WTC11 (cell line): ENCODE measurements at regions not wholly inside any gene's neighbourhood (a gene's known extent, or its start where the extent isn't known, plus 50 kb on each side); places are given as distances from the start of the nearest gene placed in this dataset.

Experiments used
- ATAC-seq: fragments of 200-7000 bp; cut with Tn5 transposase; 2 replicates; pipeline ENCODE4 v1.10.0; 2021; ENCODE audit warnings: mild to moderate bottlenecking, moderate library complexity
- CTCF ChIA-PET: fragments of 300-600 bp; sonication (Branson Sonifier 250); formaldehyde crosslinking; loops from one replicate; lab custom pipeline; 2021; ENCODE audit warnings: antibody characterized with exemption; lab: Charles Lee
- POLR2A ChIA-PET: fragments of 350-600 bp; sonication (Branson Sonifier 250); formaldehyde crosslinking; loops from one replicate; lab custom pipeline; 2021; ENCODE audit warnings: antibody characterized with exemption; lab: Charles Lee
- DNase-seq: peaks from one replicate; pipeline ENCODE4 v3.0.0; 2021; ENCODE audit warnings: low spot score
- H3K27ac Mint-ChIP-seq: 2 replicates; pipeline ENCODE4 v1.8.0; 2021; ENCODE audit warnings: mixed read lengths
- H3K27me3 Mint-ChIP-seq: 2 replicates; pipeline ENCODE4 v1.8.0; 2021; ENCODE audit warnings: low read depth, mild to moderate bottlenecking, moderate library complexity, mixed read lengths
- H3K36me3 Mint-ChIP-seq: 2 replicates; pipeline ENCODE4 v1.8.0; 2021; ENCODE audit warnings: mixed read lengths
- H3K4me1 Mint-ChIP-seq: 2 replicates; pipeline ENCODE4 v1.8.0; 2022; ENCODE audit warnings: mixed read lengths
- H3K4me3 Mint-ChIP-seq: 2 replicates; pipeline ENCODE4 v1.8.0; 2021; ENCODE audit warnings: mild to moderate bottlenecking, moderate library complexity, mixed read lengths
- H3K9me3 Mint-ChIP-seq: 2 replicates; pipeline ENCODE4 v1.8.0; 2021; ENCODE audit warnings: mixed read lengths
- ATF3 ChIP-seq: sonication (generic); formaldehyde crosslinking; conservative IDR thresholded peaks from 2 replicates; pipeline ENCODE4 v1.8.1; 2022; ENCODE audit warnings: mild to moderate bottlenecking, missing genetic modification reagents
- CDX4 ChIP-seq: fragments of 250-450 bp; sonication (Bioruptor Pico); IDR thresholded peaks from 2 replicates; pipeline ENCODE4 v1.9.0; 2021; ENCODE audit warnings: moderate library complexity, mild to moderate bottlenecking, inconsistent platforms, borderline replicate concordance
- E2F5 ChIP-seq: sonication (generic); formaldehyde crosslinking; IDR thresholded peaks from 2 replicates; pipeline ENCODE4 v1.8.1; 2022; ENCODE audit warnings: mild to moderate bottlenecking, moderate library complexity, missing genetic modification reagents
- ESRRA ChIP-seq: sonication (generic); formaldehyde crosslinking; IDR thresholded peaks from 2 replicates; pipeline ENCODE4 v1.8.1; 2022; ENCODE audit warnings: mild to moderate bottlenecking, missing genetic modification reagents, borderline replicate concordance
- ETV6 ChIP-seq: sonication (generic); formaldehyde crosslinking; IDR thresholded peaks from 2 replicates; pipeline ENCODE4 v1.8.1; 2022; ENCODE audit warnings: mild to moderate bottlenecking, missing genetic modification reagents
- FOXJ3 ChIP-seq: sonication (generic); formaldehyde crosslinking; IDR thresholded peaks from 2 replicates; pipeline ENCODE4 v1.9.0; 2021; ENCODE audit warnings: missing genetic modification reagents, mild to moderate bottlenecking, borderline replicate concordance
- FOXK1 ChIP-seq: sonication (generic); formaldehyde crosslinking; IDR thresholded peaks from 2 replicates; pipeline ENCODE4 v1.8.0; 2022; ENCODE audit warnings: mild to moderate bottlenecking, moderate library complexity, missing genetic modification reagents
- GRHL2 ChIP-seq: fragments of 250-450 bp; sonication (Bioruptor Pico); IDR thresholded peaks from 2 replicates; pipeline ENCODE4 v1.8.0; 2022; ENCODE audit warnings: mild to moderate bottlenecking, moderate library complexity; ENCODE audit not compliant: insufficient replicate concordance, severe bottlenecking
- IRF2 ChIP-seq: sonication (generic); formaldehyde crosslinking; IDR thresholded peaks from 2 replicates; pipeline ENCODE4 v1.8.0; 2022; ENCODE audit warnings: low read depth, missing genetic modification reagents, borderline replicate concordance
- JUN ChIP-seq: sonication (generic); formaldehyde crosslinking; IDR thresholded peaks from 2 replicates; pipeline ENCODE4 v1.8.0; 2023; ENCODE audit warnings: mild to moderate bottlenecking, missing genetic modification reagents
- NFATC4 ChIP-seq: fragments of 250-450 bp; sonication (Bioruptor Pico); IDR thresholded peaks from 2 replicates; pipeline ENCODE4 v1.9.0; 2021; ENCODE audit warnings: mild to moderate bottlenecking
- NR1H2 ChIP-seq: sonication (generic); formaldehyde crosslinking; IDR thresholded peaks from 2 replicates; pipeline ENCODE4 v1.9.0; 2021; ENCODE audit warnings: mild to moderate bottlenecking, moderate library complexity, missing genetic modification reagents
- PREB ChIP-seq: sonication (generic); formaldehyde crosslinking; IDR thresholded peaks from 2 replicates; pipeline ENCODE4 v1.8.1; 2022; ENCODE audit warnings: mild to moderate bottlenecking, missing genetic modification reagents, moderate library complexity, borderline replicate concordance
- SMAD4 ChIP-seq: sonication (generic); formaldehyde crosslinking; IDR thresholded peaks from 2 replicates; pipeline ENCODE4 v1.8.0; 2022; ENCODE audit warnings: mild to moderate bottlenecking, missing genetic modification reagents
- SOX15 ChIP-seq: fragments of 250-450 bp; sonication (Bioruptor Pico); IDR thresholded peaks from 2 replicates; pipeline ENCODE4 v1.9.0; 2021; ENCODE audit warnings: mild to moderate bottlenecking
- TCF7 ChIP-seq: sonication (generic); formaldehyde crosslinking; IDR thresholded peaks from 2 replicates; pipeline ENCODE4 v1.8.0; 2022; ENCODE audit warnings: mild to moderate bottlenecking, low read depth, missing genetic modification reagents, moderate library complexity
- TEAD1 ChIP-seq: sonication (generic); formaldehyde crosslinking; IDR thresholded peaks from 2 replicates; pipeline ENCODE4 v1.8.0; 2022; ENCODE audit warnings: mild to moderate bottlenecking, missing genetic modification reagents
- TEAD4 ChIP-seq: sonication (generic); formaldehyde crosslinking; IDR thresholded peaks from 2 replicates; pipeline ENCODE4 v1.8.0; 2022; ENCODE audit warnings: mild to moderate bottlenecking, missing genetic modification reagents
- TP53 ChIP-seq: sonication (generic); formaldehyde crosslinking; IDR thresholded peaks from 2 replicates; pipeline ENCODE4 v1.8.1; 2023; ENCODE audit warnings: mild to moderate bottlenecking, missing genetic modification reagents
- USF1 ChIP-seq: sonication (generic); formaldehyde crosslinking; IDR thresholded peaks from 2 replicates; pipeline ENCODE4 v1.8.0; 2022; ENCODE audit warnings: mild to moderate bottlenecking, missing genetic modification reagents
- USF2 ChIP-seq: sonication (generic); formaldehyde crosslinking; IDR thresholded peaks from 2 replicates; pipeline ENCODE4 v1.8.1; 2023; ENCODE audit warnings: mild to moderate bottlenecking, missing genetic modification reagents, moderate library complexity
- ZNF121 ChIP-seq: sonication (generic); formaldehyde crosslinking; IDR thresholded peaks from 2 replicates; pipeline ENCODE4 v1.8.0; 2023; ENCODE audit warnings: missing genetic modification reagents
- ZNF138 ChIP-seq: sonication (generic); formaldehyde crosslinking; conservative IDR thresholded peaks from 2 replicates; pipeline ENCODE4 v1.8.1; 2022; ENCODE audit warnings: mild to moderate bottlenecking, moderate library complexity, missing genetic modification reagents
- ZNF232 ChIP-seq: sonication (generic); formaldehyde crosslinking; IDR thresholded peaks from 2 replicates; pipeline ENCODE4 v1.8.0; 2022; ENCODE audit warnings: mild to moderate bottlenecking, missing genetic modification reagents
- ZNF532 ChIP-seq: fragments of 250-450 bp; sonication (Bioruptor Pico); IDR thresholded peaks from 2 replicates; pipeline ENCODE4 v1.9.0; 2021; ENCODE audit warnings: mild to moderate bottlenecking, borderline replicate concordance

- TF ChIP-seq USF1 (CRISPR knock-in tag) = no peak
- TF ChIP-seq IRF2 (CRISPR knock-in tag) = no peak
- no peak for TF ChIP-seq ZNF121 (CRISPR knock-in tag)
- TF ChIP-seq JUN (CRISPR knock-in tag) = no peak
- TF ChIP-seq FOXK1 (CRISPR knock-in tag) = no peak
- TF ChIP-seq TP53 (CRISPR knock-in tag) = no peak
- no peak for TF ChIP-seq ZNF138 (CRISPR knock-in tag)
- TF ChIP-seq NR1H2 (CRISPR knock-in tag) = no peak
Observed at GRCh38 chr19:31749231-31749630, 400.0 kb upstream of the TSHZ3 start (continued).

- peaks cover 28% of the 10 kb centered on the region for H3K9me3 Mint-ChIP-seq
- ChIA-PET CTCF (no interaction called here), POLR2A (no interaction called here)
- no peak overlapping the region for H3K4me3 Mint-ChIP-seq
- no peak for DNase-seq
- peaks cover 4% of the 10 kb centered on the region for H3K36me3 Mint-ChIP-seq
- H3K27ac Mint-ChIP-seq = no peak overlapping the region
- no peak for TF ChIP-seq ATF3 (CRISPR knock-in tag)
- no peak for TF ChIP-seq TCF7 (CRISPR knock-in tag)
- no peak for TF ChIP-seq FOXJ3 (CRISPR knock-in tag)
- no peak for TF ChIP-seq CDX4
- no peak for TF ChIP-seq NFATC4 (CRISPR knock-in tag)
- no peak for TF ChIP-seq SOX15 (CRISPR knock-in tag)
- TF ChIP-seq NR1H2 (CRISPR knock-in tag) = no peak
- no peak for TF ChIP-seq TP53 (CRISPR knock-in tag)
- TF ChIP-seq ESRRA (CRISPR knock-in tag) = no peak
- no peak for TF ChIP-seq TEAD1 (CRISPR knock-in tag)
- TF ChIP-seq GRHL2 = no peak
- TF ChIP-seq ETV6 (CRISPR knock-in tag) = no peak
- peaks cover 8% of the 10 kb centered on the region for H3K4me1 Mint-ChIP-seq
- ATAC-seq = no peak
- H3K27me3 Mint-ChIP-seq = no peaks in the 10 kb centered on the region
Observed at GRCh38 chr19:31759359-31759758, 410.1 kb upstream of the TSHZ3 start.

GRCh38 chr19:31761281-31761913 lies 412.2 kb upstream of the TSHZ3 start:
- ChIA-PET CTCF (no interaction called here), POLR2A (no interaction called here)
- Mint-ChIP-seq H3K27ac (no peak overlapping the region), H3K9me3 (peaks cover 30% of the 10 kb centered on the region), H3K27me3 (no peaks in the 10 kb centered on the region), H3K4me3 (no peak overlapping the region), H3K36me3 (peaks cover 10% of the 10 kb centered on the region), H3K4me1 (peaks cover 8% of the 10 kb centered on the region)
- DNase-seq (no peak), ATAC-seq (peak; percentile 56)
- TF ChIP-seq ZNF232 (CRISPR knock-in tag) = no peak
- TF ChIP-seq USF2 (CRISPR knock-in tag) = no peak
- no peak for TF ChIP-seq TEAD4 (CRISPR knock-in tag)
- no peak for TF ChIP-seq SMAD4 (CRISPR knock-in tag)
- TF ChIP-seq PREB (CRISPR knock-in tag) = no peak
- no peak for TF ChIP-seq E2F5 (CRISPR knock-in tag)
- TF ChIP-seq ZNF532 (CRISPR knock-in tag) = no peak
